ENCODE measurements at regions not wholly inside any gene's neighbourhood (a gene's known extent, or its start where the extent isn't known, plus 50 kb on each side); places are given as distances from the start of the nearest gene placed in this dataset.
"Not testable (repeated sequence)": the region's sequence is repeated elsewhere in the genome, so short reads cannot be mapped to it uniquely, and the experiment has no call there.

DNA sequence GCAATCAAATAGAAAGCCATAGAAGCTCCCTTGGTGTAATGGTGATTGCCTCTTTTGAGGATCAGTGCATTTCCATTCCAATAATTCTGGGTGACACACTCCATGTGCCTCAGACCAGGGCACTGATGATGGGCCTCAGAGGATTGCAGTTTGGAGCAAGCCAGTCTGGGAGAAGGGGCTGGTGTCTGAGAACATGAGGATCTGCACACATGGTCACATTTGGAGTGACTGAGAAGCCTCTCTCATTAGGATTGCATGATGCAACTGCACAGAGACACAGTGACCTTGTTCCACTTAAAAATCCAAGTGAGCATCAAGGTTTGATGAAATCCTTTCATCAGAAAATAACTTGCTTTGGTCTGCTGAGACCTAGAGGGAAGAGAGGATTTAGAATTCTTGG is 216.4 kb downstream of the ANKRD30B start:
- intact Hi-C loops (cut with micrococcal nuclease; ENCODE audit: unreplicated experiment), result no loop called here
- Histone ChIP-seq H3K36me3 (replicated peaks in 1 of 2; ENCODE audit: control insufficient read depth in 1 of 2, insufficient read depth in 2 of 2, low read length in 2 of 2) (no peaks in the 10 kb centered on the region), H3K27me3 (ENCODE audit: control insufficient read depth in 1 of 2, insufficient read depth in 2 of 2, low read length in 2 of 2) (no peaks in the 10 kb centered on the region), H3K4me3 (replicated peaks in 1 of 3; ENCODE audit: insufficient read depth in 1 of 3, low read depth in 2 of 3, low read length in 3 of 3) (no peak overlapping the region), H3K27ac (ENCODE audit: extremely low read length, insufficient read depth, low read length) (no peak overlapping the region), H3K4me1 (ENCODE audit: insufficient read depth, low read length) (no peaks in the 10 kb centered on the region), H3K79me2 (ENCODE audit: insufficient read depth, low read length) (no peaks in the 10 kb centered on the region), H3K4me2 (ENCODE audit: low read depth, low read length) (no peak overlapping the region), H3K9ac (ENCODE audit: insufficient read depth, low read depth, low read length) (no peak overlapping the region), H3K9me3 (ENCODE audit: low read length) (no peaks in the 10 kb centered on the region), H2AFZ (ENCODE audit: low read length) (no peak overlapping the region), H4K20me1 (ENCODE audit: insufficient read depth, low read length) (no peaks in the 10 kb centered on the region)
- POLR2A ChIA-PET, result no interaction called here
- ATAC-seq (no peak), FAIRE-seq (no peak), DNase-seq (ENCODE audit: low spot score) (no peak)
- BruUV-seq (replicated peaks), result no TSS peak
- in situ Hi-C loops (cut with HindIII; ENCODE audit: extremely low pct_ligation_motif_present, low pct_unique_long_range_greater_than_20kb), result no loop called here
- CTCF ChIA-PET (ENCODE audit: low intra/inter-chr PET ratio, low total read pairs), result no interaction called here
- no peak for TF ChIP-seq NR1H2 (CRISPR knock-in tag; IDR thresholded peaks at IDR 0.05; ENCODE audit: borderline replicate concordance, low read depth)
- TF ChIP-seq PRMT3 (CRISPR knock-in tag; IDR thresholded peaks at IDR 0.05; ENCODE audit: borderline replicate concordance, low read depth), result no peak
- TF ChIP-seq KDM6A (CRISPR knock-in tag; IDR thresholded peaks at IDR 0.05; ENCODE audit: low read depth), result no peak
- no peak for TF ChIP-seq ZNF781 (CRISPR knock-in tag; IDR thresholded peaks at IDR 0.05; ENCODE audit: borderline replicate concordance, not compliant biosample characterization)
- TF ChIP-seq ZNF382 (CRISPR knock-in tag; IDR thresholded peaks at IDR 0.05; ENCODE audit: borderline replicate concordance), result no peak
- no peak for TF ChIP-seq AGO2 (optimal IDR thresholded peaks at IDR 0.05; ENCODE audit: low read depth, low read length)
- TF ChIP-seq, protein P1, sequence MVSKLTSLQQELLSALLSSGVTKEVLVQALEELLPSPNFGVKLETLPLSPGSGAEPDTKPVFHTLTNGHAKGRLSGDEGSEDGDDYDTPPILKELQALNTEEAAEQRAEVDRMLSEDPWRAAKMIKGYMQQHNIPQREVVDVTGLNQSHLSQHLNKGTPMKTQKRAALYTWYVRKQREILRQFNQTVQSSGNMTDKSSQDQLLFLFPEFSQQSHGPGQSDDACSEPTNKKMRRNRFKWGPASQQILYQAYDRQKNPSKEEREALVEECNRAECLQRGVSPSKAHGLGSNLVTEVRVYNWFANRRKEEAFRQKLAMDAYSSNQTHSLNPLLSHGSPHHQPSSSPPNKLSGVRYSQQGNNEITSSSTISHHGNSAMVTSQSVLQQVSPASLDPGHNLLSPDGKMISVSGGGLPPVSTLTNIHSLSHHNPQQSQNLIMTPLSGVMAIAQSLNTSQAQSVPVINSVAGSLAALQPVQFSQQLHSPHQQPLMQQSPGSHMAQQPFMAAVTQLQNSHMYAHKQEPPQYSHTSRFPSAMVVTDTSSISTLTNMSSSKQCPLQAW (CRISPR knock-in tag; IDR thresholded peaks at IDR 0.05), result no peak
- TF ChIP-seq ZNF263 (CRISPR knock-in tag; IDR thresholded peaks at IDR 0.05), result no peak
- TF ChIP-seq ZNF234 (CRISPR knock-in tag; conservative IDR thresholded peaks at IDR 0.05), result no peak
- TF ChIP-seq KAT8 (CRISPR knock-in tag; IDR thresholded peaks at IDR 0.05), result no peak
- TF ChIP-seq ZNF549 (CRISPR knock-in tag; IDR thresholded peaks at IDR 0.05), result no peak
- no peak for TF ChIP-seq MAFG (CRISPR knock-in tag; IDR thresholded peaks at IDR 0.05)
- TF ChIP-seq ONECUT2 (CRISPR knock-in tag; IDR thresholded peaks at IDR 0.05), result no peak

DNA sequence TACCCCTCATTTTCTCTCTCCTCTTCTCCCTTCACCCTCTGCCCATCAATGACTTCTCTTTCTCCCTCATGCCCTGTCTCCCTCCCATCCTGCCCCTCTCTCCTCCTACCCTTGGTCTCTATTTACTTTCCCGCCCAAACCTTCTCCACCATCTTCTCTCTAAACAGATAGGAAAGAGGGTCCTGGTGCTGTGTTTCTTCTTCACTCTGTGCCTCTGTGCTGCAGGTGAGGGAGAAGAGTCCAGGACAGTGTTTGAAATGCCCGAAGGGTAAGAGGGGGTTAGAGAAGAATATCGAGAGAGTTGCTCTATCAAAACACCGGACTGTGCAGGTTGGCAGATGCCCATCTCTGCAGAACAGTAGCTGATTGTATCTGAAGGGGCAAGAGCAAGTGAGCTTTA is 217.0 kb downstream of the ANKRD30B start:
- H3K4me2 ChIP-seq (ENCODE audit: low read depth, low read length); H3K27me3 ChIP-seq (ENCODE audit: control insufficient read depth in 1 of 2, insufficient read depth in 2 of 2, low read length in 2 of 2); in situ Hi-C loops (cut with HindIII; ENCODE audit: extremely low pct_ligation_motif_present, low pct_unique_long_range_greater_than_20kb); BruUV-seq (replicated peaks); H3K27ac ChIP-seq (ENCODE audit: extremely low read length, insufficient read depth, low read length); ATAC-seq; H3K4me1 ChIP-seq (ENCODE audit: insufficient read depth, low read length); H2AFZ ChIP-seq (ENCODE audit: low read length); intact Hi-C loops (cut with micrococcal nuclease; ENCODE audit: unreplicated experiment); H3K4me3 ChIP-seq (replicated peaks in 1 of 3; ENCODE audit: insufficient read depth in 1 of 3, low read depth in 2 of 3, low read length in 3 of 3); H3K79me2 ChIP-seq (ENCODE audit: insufficient read depth, low read length); POLR2A ChIA-PET; FAIRE-seq; H3K9me3 ChIP-seq (ENCODE audit: low read length); H4K20me1 ChIP-seq (ENCODE audit: insufficient read depth, low read length); CTCF ChIA-PET (ENCODE audit: low intra/inter-chr PET ratio, low total read pairs); H3K36me3 ChIP-seq (replicated peaks in 1 of 2; ENCODE audit: control insufficient read depth in 1 of 2, insufficient read depth in 2 of 2, low read length in 2 of 2); H3K9ac ChIP-seq (ENCODE audit: insufficient read depth, low read depth, low read length); DNase-seq (ENCODE audit: low spot score): not testable (repeated sequence)
- WGBS (ENCODE audit: low lambda C conversion rate), result 2% methylated on average over 4 of the region's 4 CpGs
